Prostate gland (tissue), 2 donors: ENCODE measurements at regions not wholly inside any gene's neighbourhood (a gene's known extent, or its start where the extent isn't known, plus 50 kb on each side); places are given as distances from the start of the nearest gene placed in this dataset.

Experiments used
- POLR2AphosphoS5 ChIP-seq: sonication (generic); formaldehyde crosslinking; IDR thresholded peaks from one replicate; pipeline ENCODE4 v1.6.1; 2017; ENCODE audit warnings: antibody characterized with exemption
- TF ChIP-seq, protein P1 (sequence below), 4 experiments: fragments of 200-600 bp in 2 of 4; fragments of 450-650 bp in 2 of 4; sonication (generic) in 2 of 4; IDR thresholded peaks; 1 replicate in 3 of 4; 2 replicates in 1 of 4; pipeline ENCODE4 v1.5.1; 2016 to 2019; ENCODE audit warnings: antibody characterized with exemption in 4 of 4, mild to moderate bottlenecking in 2 of 4, moderate library complexity in 2 of 4

DNA sequence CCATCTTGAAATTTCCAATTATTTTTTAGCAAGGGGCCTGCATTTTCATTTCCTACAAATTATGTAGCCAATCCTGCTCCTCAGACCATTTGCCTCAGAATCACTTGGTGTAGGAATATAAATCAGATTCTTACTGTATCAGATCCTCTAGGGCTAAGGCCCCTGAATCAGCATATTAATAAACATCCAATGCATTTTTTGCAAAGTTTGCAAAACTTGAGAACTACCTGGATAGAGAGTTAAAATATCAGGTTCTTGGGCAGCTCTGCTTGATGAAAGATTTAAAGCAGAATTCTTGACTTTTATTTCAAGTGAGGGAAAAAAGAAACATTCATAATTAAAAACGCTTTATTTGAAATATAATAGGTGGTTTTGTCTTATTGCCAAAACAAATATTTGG is 82.2 kb upstream of the MAN1A1 start:
- TF ChIP-seq, protein P1, sequence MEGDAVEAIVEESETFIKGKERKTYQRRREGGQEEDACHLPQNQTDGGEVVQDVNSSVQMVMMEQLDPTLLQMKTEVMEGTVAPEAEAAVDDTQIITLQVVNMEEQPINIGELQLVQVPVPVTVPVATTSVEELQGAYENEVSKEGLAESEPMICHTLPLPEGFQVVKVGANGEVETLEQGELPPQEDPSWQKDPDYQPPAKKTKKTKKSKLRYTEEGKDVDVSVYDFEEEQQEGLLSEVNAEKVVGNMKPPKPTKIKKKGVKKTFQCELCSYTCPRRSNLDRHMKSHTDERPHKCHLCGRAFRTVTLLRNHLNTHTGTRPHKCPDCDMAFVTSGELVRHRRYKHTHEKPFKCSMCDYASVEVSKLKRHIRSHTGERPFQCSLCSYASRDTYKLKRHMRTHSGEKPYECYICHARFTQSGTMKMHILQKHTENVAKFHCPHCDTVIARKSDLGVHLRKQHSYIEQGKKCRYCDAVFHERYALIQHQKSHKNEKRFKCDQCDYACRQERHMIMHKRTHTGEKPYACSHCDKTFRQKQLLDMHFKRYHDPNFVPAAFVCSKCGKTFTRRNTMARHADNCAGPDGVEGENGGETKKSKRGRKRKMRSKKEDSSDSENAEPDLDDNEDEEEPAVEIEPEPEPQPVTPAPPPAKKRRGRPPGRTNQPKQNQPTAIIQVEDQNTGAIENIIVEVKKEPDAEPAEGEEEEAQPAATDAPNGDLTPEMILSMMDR (IDR thresholded peaks at IDR 0.05) = no peak
- TF ChIP-seq POLR2AphosphoS5 = no peak
